ENCODE measurements at regions not wholly inside any gene's neighbourhood (a gene's known extent, or its start where the extent isn't known, plus 50 kb on each side); places are given as distances from the start of the nearest gene placed in this dataset.
"Not testable (repeated sequence)": the region's sequence is repeated elsewhere in the genome, so short reads cannot be mapped to it uniquely, and the experiment has no call there.

- peaks cover 1% of the 10 kb centered on the region for H3K27me3 Mint-ChIP-seq (ENCODE audit: unreplicated experiment)
- no peak overlapping the region for H3K4me3 Mint-ChIP-seq (ENCODE audit: unreplicated experiment)
Measured at GRCh38 chr22:23458663-23459541, 121.2 kb downstream of the IGLL1 start.

GRCh38 chr22:23457380-23457985, 122.6 kb downstream of the IGLL1 start:
- DNase-seq = no peak
- Mint-ChIP-seq H3K36me3 (ENCODE audit: unreplicated experiment) (no peaks in the 10 kb centered on the region), H3K4me1 (ENCODE audit: low read depth, unreplicated experiment) (peaks cover 26% of the 10 kb centered on the region), H3K4me3 (ENCODE audit: unreplicated experiment) (no peak overlapping the region), H3K9me3 (ENCODE audit: unreplicated experiment) (peaks cover 9% of the 10 kb centered on the region), H3K27me3 (ENCODE audit: unreplicated experiment) (peaks cover 1% of the 10 kb centered on the region), H3K27ac (ENCODE audit: unreplicated experiment) (peak overlapping the region; percentile 70)
- no peak for TF ChIP-seq CTCF (IDR thresholded peaks at IDR 0.05; ENCODE audit: partially characterized antibody, unreplicated experiment)

More at GRCh38 chr22:23458663-23459541, 121.2 kb downstream of the IGLL1 start:
- peaks cover 3% of the 10 kb centered on the region for H3K9me3 Mint-ChIP-seq (ENCODE audit: unreplicated experiment)
- peaks cover 30% of the 10 kb centered on the region for H3K4me1 Mint-ChIP-seq (ENCODE audit: low read depth, unreplicated experiment)
- H3K27ac Mint-ChIP-seq (ENCODE audit: unreplicated experiment) = no peak overlapping the region
- H3K36me3 Mint-ChIP-seq (ENCODE audit: unreplicated experiment) = no peaks in the 10 kb centered on the region
- no peak for TF ChIP-seq CTCF (IDR thresholded peaks at IDR 0.05; ENCODE audit: partially characterized antibody, unreplicated experiment)
- no peak for DNase-seq

- H3K4me3 Mint-ChIP-seq (ENCODE audit: unreplicated experiment); H3K27me3 Mint-ChIP-seq (ENCODE audit: unreplicated experiment); H3K9me3 Mint-ChIP-seq (ENCODE audit: unreplicated experiment); H3K36me3 Mint-ChIP-seq (ENCODE audit: unreplicated experiment): not testable (repeated sequence)
- Mint-ChIP-seq H3K27ac (ENCODE audit: unreplicated experiment) (peak overlapping the region; percentile 70), H3K4me1 (ENCODE audit: low read depth, unreplicated experiment) (peaks cover 20% of the 10 kb centered on the region)
- peak; percentile 65 for DNase-seq
Measured at GRCh38 chr22:23456666-23457379, 123.3 kb downstream of the IGLL1 start.

- peaks cover 15% of the 10 kb centered on the region for H3K4me1 Mint-ChIP-seq (ENCODE audit: low read depth, unreplicated experiment)
- not testable (repeated sequence) for H3K27me3 Mint-ChIP-seq (ENCODE audit: unreplicated experiment); H3K4me3 Mint-ChIP-seq (ENCODE audit: unreplicated experiment); H3K36me3 Mint-ChIP-seq (ENCODE audit: unreplicated experiment); H3K27ac Mint-ChIP-seq (ENCODE audit: unreplicated experiment); H3K9me3 Mint-ChIP-seq (ENCODE audit: unreplicated experiment); DNase-seq
Measured at GRCh38 chr22:23454345-23454744, 125.7 kb downstream of the IGLL1 start.

GRCh38 chr22:23453277-23453676, 126.8 kb downstream of the IGLL1 start:
- H3K27me3 Mint-ChIP-seq (ENCODE audit: unreplicated experiment) = no peaks in the 10 kb centered on the region
- no peaks in the 10 kb centered on the region for H3K36me3 Mint-ChIP-seq (ENCODE audit: unreplicated experiment)
- H3K4me1 Mint-ChIP-seq (ENCODE audit: low read depth, unreplicated experiment) = peaks cover 15% of the 10 kb centered on the region
- peaks cover 7% of the 10 kb centered on the region for H3K9me3 Mint-ChIP-seq (ENCODE audit: unreplicated experiment)
- no peak for TF ChIP-seq CTCF (IDR thresholded peaks at IDR 0.05; ENCODE audit: partially characterized antibody, unreplicated experiment)
- no peak overlapping the region for H3K27ac Mint-ChIP-seq (ENCODE audit: unreplicated experiment)
- DNase-seq = no peak
- H3K4me3 Mint-ChIP-seq (ENCODE audit: unreplicated experiment) = no peak overlapping the region

Measured in glutamatergic neuron (in vitro differentiated cells).